ENCODE measurements at regions not wholly inside any gene's neighbourhood (a gene's known extent, or its start where the extent isn't known, plus 50 kb on each side); places are given as distances from the start of the nearest gene placed in this dataset.

GRCh38 chr2:52934920-52935640 lies 832.5 kb upstream of the CHAC2 start:
- TF ChIP-seq POLR2AphosphoS5 (IDR thresholded peaks at IDR 0.05): no peak
- no peak for TF ChIP-seq POLR2A (IDR thresholded peaks at IDR 0.05)
- TF ChIP-seq CTCF (IDR thresholded peaks at IDR 0.05): no peak

Measured in transverse colon (tissue), 4 donors.